Transverse colon (tissue), 4 donors: ENCODE measurements at regions not wholly inside any gene's neighbourhood (a gene's known extent, or its start where the extent isn't known, plus 50 kb on each side); places are given as distances from the start of the nearest gene placed in this dataset.

ENCODE experiments used
- DNase-seq: peaks from one replicate; pipeline ENCODE4 v3.0.0-alpha.2; 2019
- H3K27ac ChIP-seq, 4 donors: fragments of 200-600 bp; sonication (generic); 2 replicates each; pipeline ENCODE4 v1.5.1; 2016 to 2018; ENCODE audit warnings: inconsistent platforms in 4 of 4
- H3K27me3 ChIP-seq: fragments of 200-600 bp; sonication (generic); 2 replicates; pipeline ENCODE4 v1.5.1; 2017; ENCODE audit warnings: inconsistent platforms
- H3K36me3 ChIP-seq, 4 donors: fragments of 200-600 bp; sonication (generic); 2 replicates each; pipeline ENCODE4 v1.5.1; 2017 to 2019; ENCODE audit warnings: inconsistent platforms in 4 of 4
- H3K4me1 ChIP-seq, 4 donors: fragments of 200-600 bp; sonication (generic); 2 replicates each; pipeline ENCODE4 v1.5.1; 2017 to 2020; ENCODE audit warnings: inconsistent platforms in 4 of 4
- H3K4me3 ChIP-seq, 4 donors: fragments of 200-600 bp; sonication (generic); 1 replicate in 1 of 4; 2 replicates in 3 of 4; pipeline versions ENCODE4 v1.5.1 to v1.6.1; 2017 to 2019; ENCODE audit warnings: inconsistent platforms in 4 of 4
- H3K9me3 ChIP-seq, 2 donors: fragments of 200-600 bp; sonication (generic); 2 replicates each; pipeline ENCODE4 v1.5.1; 2017 to 2019; ENCODE audit warnings: inconsistent platforms in 2 of 2
- EP300 ChIP-seq: sonication (generic); formaldehyde crosslinking; IDR thresholded peaks from one replicate; pipeline ENCODE4 v1.6.1; 2017; ENCODE audit warnings: antibody characterized with exemption, low read depth
- POLR2A ChIP-seq: fragments of 450-650 bp; IDR thresholded peaks from one replicate; pipeline ENCODE4 v1.6.1; 2016; ENCODE audit warnings: antibody characterized with exemption, mild to moderate bottlenecking, moderate library complexity
- POLR2AphosphoS5 ChIP-seq, 3 donors: sonication (generic); formaldehyde crosslinking; IDR thresholded peaks; one replicate each; pipeline ENCODE4 v1.6.1; 2016; ENCODE audit warnings: antibody characterized with exemption in 3 of 3
- WGBS, 2 donors: methylation state at CpG; one replicate each; pipeline ENCODE4 v1.1.5; 2018; ENCODE audit warnings: low coverage in 1 of 2; 5-methylcytosine and 5-hydroxymethylcytosine counted together
- in situ Hi-C, 4 donors: fragments of 200-750 bp; cut with MboI; loops; one replicate each; pipeline versions ENCODE4 v1.15.0 to v1.15.1; 2017; ENCODE audit warnings: low sequenced_read_pairs in 3 of 4, low pct_ligation_motif_present in 1 of 4, low pct_unique_long_range_greater_than_20kb in 1 of 4
- intact Hi-C: fragments of 100-400 bp; cut with DNase I; formaldehyde crosslinking; loops from one replicate; pipeline ENCODE4 v1.15.1; 2023; ENCODE audit warnings: low total_unique reads
- TF ChIP-seq, protein P1 (sequence below), 5 experiments: fragments of 200-600 bp in 3 of 5; fragments of 450-650 bp in 2 of 5; sonication (generic) in 3 of 5; IDR thresholded peaks; 1 replicate in 2 of 5; 2 replicates in 3 of 5; pipeline ENCODE4 v1.5.1; 2016 to 2017; ENCODE audit warnings: antibody characterized with exemption in 5 of 5, inconsistent platforms in 3 of 5, mild to moderate bottlenecking in 2 of 5, moderate library complexity in 1 of 5

DNA sequence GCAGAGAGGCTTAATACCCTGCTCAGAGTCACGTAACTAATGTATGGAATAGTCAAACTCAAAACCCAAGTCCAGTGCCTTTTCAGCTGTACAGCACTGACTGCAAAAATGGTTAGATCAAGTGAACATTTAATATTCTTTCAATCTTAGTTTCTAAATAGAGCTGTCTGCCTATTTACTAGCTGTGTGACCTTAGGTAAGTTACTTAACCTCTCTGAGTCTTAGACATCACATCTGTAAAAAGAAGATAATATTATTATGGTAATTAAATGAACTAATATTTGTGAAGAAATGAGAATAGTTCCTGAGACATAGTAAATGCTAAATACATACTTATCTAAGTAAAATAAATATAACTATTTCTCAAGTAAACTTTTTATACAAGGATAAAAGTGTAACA lies 235.5 kb downstream of the SAMD5 start:
- no peak for TF ChIP-seq EP300
- no peak for TF ChIP-seq POLR2A
- TF ChIP-seq, protein P1, sequence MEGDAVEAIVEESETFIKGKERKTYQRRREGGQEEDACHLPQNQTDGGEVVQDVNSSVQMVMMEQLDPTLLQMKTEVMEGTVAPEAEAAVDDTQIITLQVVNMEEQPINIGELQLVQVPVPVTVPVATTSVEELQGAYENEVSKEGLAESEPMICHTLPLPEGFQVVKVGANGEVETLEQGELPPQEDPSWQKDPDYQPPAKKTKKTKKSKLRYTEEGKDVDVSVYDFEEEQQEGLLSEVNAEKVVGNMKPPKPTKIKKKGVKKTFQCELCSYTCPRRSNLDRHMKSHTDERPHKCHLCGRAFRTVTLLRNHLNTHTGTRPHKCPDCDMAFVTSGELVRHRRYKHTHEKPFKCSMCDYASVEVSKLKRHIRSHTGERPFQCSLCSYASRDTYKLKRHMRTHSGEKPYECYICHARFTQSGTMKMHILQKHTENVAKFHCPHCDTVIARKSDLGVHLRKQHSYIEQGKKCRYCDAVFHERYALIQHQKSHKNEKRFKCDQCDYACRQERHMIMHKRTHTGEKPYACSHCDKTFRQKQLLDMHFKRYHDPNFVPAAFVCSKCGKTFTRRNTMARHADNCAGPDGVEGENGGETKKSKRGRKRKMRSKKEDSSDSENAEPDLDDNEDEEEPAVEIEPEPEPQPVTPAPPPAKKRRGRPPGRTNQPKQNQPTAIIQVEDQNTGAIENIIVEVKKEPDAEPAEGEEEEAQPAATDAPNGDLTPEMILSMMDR (IDR thresholded peaks at IDR 0.05) = no peak
- no peak for TF ChIP-seq POLR2AphosphoS5 (IDR thresholded peaks at IDR 0.05)
- Histone ChIP-seq H3K9me3 (no peaks in the 10 kb centered on the region), H3K27ac (no peak overlapping the region), H3K27me3 (no peaks in the 10 kb centered on the region), H3K4me1 (no peaks in the 10 kb centered on the region), H3K36me3 (no peaks in the 10 kb centered on the region), H3K4me3 (no peak overlapping the region)
- WGBS, 2 donors = 95 to 100% methylated on average over 1 of the region's 1 CpG
- DNase-seq = no peak
- intact Hi-C loops = no loop called here
- in situ Hi-C loops = no loop called here

DNA sequence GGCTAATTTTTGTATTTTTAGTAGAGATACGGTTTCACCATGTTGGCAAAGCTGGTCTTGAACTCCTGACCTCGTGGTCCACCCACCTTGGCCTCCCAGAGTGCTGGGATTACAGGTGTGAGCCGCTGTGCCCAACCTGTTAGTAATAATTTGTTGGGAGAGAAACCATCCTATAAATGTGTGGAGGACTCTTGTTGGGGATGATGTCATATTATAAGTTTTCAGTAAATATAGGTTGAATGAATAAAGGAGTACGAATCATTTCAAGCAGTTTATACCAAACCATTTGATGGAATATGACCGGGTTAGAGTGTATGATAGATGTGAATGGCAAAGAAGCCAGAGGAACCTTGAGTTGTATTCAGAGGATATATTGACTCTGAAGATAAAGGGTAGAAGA lies 240.8 kb downstream of the SAMD5 start:
- in situ Hi-C loops = no loop called here
- DNase-seq = no peak
- WGBS, 2 donors = 81 to 88% methylated on average over 4 to 5 of the region's 5 CpGs
- TF ChIP-seq, protein P1 (IDR thresholded peaks at IDR 0.05) = no peak
- TF ChIP-seq EP300 (no peak), POLR2A (no peak), POLR2AphosphoS5 (IDR thresholded peaks at IDR 0.05) (no peak)
- no peaks in the 10 kb centered on the region for H3K4me1 ChIP-seq
- H3K27me3 ChIP-seq = no peaks in the 10 kb centered on the region
- H3K27ac ChIP-seq = no peak overlapping the region
- no peak overlapping the region for H3K4me3 ChIP-seq
- no peaks in the 10 kb centered on the region for H3K9me3 ChIP-seq
- intact Hi-C loops = no loop called here
- no peaks in the 10 kb centered on the region for H3K36me3 ChIP-seq

DNA sequence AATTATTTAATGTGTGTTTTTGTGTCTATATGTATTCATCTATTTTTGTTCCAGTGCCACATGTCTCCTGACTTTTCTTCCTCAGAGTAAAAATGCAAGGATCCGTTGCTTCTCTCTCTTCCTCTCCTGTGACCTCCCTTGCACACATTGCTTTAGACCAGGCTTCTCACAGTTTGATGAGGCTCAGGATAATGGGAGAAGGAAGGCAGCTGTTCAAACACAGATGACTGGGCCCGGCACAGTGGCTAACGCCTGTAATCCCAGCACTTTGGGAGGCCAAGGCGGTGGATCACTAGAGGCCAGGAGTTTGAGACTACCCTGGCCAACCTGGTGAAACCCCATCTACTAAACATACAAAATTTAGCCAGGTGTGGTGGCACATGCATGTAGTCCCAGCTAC lies 241.9 kb downstream of the SAMD5 start:
- Histone ChIP-seq H3K9me3 (peaks cover 0 to 3% of the 10 kb centered on the region in 2 donors), H3K27me3 (no peaks in the 10 kb centered on the region), H3K27ac (no peak overlapping the region), H3K36me3 (no peaks in the 10 kb centered on the region), H3K4me1 (no peaks in the 10 kb centered on the region), H3K4me3 (no peak overlapping the region)
- DNase-seq = no peak
- in situ Hi-C loops (no loop called here), intact Hi-C loops (no loop called here)
- WGBS, 2 donors = 64% methylated on average over 4 of the region's 4 CpGs; no CpG with 5 or more reads in 1 of the 2 donors
- TF ChIP-seq, protein P1 (IDR thresholded peaks at IDR 0.05) = no peak

DNA sequence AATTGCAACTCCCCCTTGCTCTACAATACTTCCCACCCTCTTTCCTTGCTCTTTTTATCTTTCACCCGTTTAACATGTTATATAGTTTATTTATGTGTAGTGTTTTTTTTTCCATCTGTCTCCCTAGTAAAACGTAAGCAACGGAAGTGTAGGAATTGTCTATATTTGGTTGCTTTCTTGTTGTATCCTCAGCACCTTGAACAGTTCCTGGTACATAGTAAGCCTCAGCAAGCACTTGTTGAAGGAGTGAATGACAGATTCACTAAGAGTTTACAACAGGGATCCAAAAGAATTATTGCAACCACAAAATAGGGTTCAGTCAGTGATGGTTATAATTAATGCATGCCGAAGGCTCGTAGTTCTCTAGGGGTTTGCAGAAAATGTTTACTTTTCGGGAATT lies 242.7 kb downstream of the SAMD5 start:
- Histone ChIP-seq H3K4me3 (no peak overlapping the region), H3K9me3 (peaks cover 0 to 3% of the 10 kb centered on the region in 2 donors), H3K36me3 (no peaks in the 10 kb centered on the region), H3K4me1 (no peaks in the 10 kb centered on the region), H3K27me3 (no peaks in the 10 kb centered on the region), H3K27ac (no peak overlapping the region)
- TF ChIP-seq POLR2AphosphoS5 (IDR thresholded peaks at IDR 0.05) = no peak
- WGBS, 2 donors = 73 to 81% methylated on average over 6 of the region's 6 CpGs
- in situ Hi-C loops (no loop called here), intact Hi-C loops (no loop called here)
- DNase-seq = no peak

DNA sequence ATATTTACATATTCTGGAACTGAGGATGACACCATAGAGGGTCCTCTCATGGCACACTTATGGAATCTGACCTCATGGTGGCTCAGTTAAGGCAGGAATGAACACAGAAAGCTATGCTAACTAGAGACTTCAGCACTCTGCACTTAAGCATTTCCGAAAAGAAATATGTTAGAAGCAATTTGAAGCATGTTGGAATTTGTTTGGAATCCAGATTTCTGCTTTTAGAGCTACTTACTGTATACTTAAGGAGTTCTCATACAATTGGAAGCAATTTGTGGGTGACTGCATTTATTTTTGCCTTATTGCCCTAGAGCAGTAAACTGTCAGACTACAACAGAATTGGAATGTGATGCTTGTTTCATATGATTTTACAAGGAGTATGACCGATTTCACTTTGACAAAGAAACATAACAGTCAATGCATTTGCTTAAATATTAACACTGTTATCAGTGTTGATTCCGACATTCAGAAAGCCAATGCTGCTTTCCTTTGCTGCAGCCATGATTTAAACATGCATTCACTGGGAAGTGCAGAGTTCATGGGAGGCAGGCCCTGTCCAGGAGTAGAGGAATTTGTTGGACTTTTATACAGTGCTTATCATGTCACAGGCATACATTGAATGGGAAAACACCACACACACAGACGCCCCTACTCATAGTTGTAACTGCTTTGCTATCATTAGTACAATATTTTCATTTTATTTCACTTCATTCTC lies 244.4 kb downstream of the SAMD5 start:
- Histone ChIP-seq H3K9me3 (peaks cover 0 to 3% of the 10 kb centered on the region in 2 donors), H3K27me3 (no peaks in the 10 kb centered on the region), H3K27ac (no peak overlapping the region), H3K36me3 (no peaks in the 10 kb centered on the region), H3K4me3 (no peak overlapping the region), H3K4me1 (no peaks in the 10 kb centered on the region)
- in situ Hi-C loops = no loop called here
- 35 to 39% methylated on average over 2 to 4 of the region's 4 CpGs for WGBS, 2 donors
- intact Hi-C loops = no loop called here
- DNase-seq = no peak
- TF ChIP-seq EP300 = no peak
